Ovary (tissue), 3 donors: ENCODE measurements at regions not wholly inside any gene's neighbourhood (a gene's known extent, or its start where the extent isn't known, plus 50 kb on each side); places are given as distances from the start of the nearest gene placed in this dataset.

Source experiments
- EP300 ChIP-seq: sonication (generic); formaldehyde crosslinking; IDR thresholded peaks from one replicate; pipeline ENCODE4 v1.6.1; 2017; ENCODE audit warnings: antibody characterized with exemption
- POLR2A ChIP-seq: fragments of 450-650 bp; IDR thresholded peaks from one replicate; pipeline ENCODE4 v1.6.1; 2017; ENCODE audit warnings: antibody characterized with exemption, mild to moderate bottlenecking, moderate library complexity
- TF ChIP-seq, protein P1 (sequence below), 3 donors: fragments of 450-650 bp in 2 of 3; fragments of 200-600 bp in 1 of 3; IDR thresholded peaks; one replicate each; pipeline versions ENCODE4 v1.5.1 to v1.8.0; 2016 to 2022; ENCODE audit warnings: antibody characterized with exemption in 3 of 3, mild to moderate bottlenecking in 1 of 3
- donor health status: DM: no; HTN: no; CAD: no.

DNA sequence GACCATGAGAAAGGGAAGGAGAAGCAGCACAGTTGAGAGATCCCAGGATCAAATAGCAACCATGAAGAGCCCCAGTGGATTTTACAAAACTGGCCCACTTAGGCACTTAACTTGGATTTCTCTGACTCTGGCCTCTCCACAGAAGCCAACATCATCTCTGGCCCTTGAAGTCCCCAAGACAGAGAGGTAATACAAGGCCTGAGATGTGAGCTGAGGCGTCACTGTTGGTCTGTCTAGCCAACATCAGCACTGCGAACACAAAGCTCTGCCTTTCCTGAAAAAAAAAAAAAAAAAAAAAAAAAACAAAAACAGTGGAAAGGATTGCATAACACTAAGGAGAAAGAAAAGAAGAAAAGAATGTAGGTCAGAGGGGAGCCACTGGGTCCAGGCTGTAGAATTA lies 378.3 kb downstream of the BRINP1 start:
- TF ChIP-seq, protein P1, sequence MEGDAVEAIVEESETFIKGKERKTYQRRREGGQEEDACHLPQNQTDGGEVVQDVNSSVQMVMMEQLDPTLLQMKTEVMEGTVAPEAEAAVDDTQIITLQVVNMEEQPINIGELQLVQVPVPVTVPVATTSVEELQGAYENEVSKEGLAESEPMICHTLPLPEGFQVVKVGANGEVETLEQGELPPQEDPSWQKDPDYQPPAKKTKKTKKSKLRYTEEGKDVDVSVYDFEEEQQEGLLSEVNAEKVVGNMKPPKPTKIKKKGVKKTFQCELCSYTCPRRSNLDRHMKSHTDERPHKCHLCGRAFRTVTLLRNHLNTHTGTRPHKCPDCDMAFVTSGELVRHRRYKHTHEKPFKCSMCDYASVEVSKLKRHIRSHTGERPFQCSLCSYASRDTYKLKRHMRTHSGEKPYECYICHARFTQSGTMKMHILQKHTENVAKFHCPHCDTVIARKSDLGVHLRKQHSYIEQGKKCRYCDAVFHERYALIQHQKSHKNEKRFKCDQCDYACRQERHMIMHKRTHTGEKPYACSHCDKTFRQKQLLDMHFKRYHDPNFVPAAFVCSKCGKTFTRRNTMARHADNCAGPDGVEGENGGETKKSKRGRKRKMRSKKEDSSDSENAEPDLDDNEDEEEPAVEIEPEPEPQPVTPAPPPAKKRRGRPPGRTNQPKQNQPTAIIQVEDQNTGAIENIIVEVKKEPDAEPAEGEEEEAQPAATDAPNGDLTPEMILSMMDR (IDR thresholded peaks at IDR 0.05), result no peak
- TF ChIP-seq EP300, result no peak
- TF ChIP-seq POLR2A, result no peak
